ENCODE measurements at regions not wholly inside any gene's neighbourhood (a gene's known extent, or its start where the extent isn't known, plus 50 kb on each side); places are given as distances from the start of the nearest gene placed in this dataset.

DNA sequence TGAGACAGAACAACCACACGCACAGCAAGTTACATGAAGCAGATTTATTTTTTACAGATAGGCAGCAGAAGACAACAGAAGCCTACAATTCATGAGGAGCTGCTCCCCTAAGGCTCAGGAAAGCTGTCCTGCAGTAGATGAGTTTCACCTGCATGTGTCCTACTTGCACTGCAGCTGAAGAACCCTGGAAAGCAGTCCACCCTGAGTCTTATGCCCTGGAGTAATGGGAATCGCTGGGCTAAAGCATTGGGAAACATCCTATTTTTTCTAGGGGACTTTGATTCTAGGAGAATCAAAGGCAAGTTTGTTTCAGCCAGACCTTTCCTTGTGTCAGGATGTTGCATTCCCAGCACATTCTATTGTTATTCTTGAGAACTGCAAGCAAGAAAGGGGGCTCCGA lies 304.8 kb downstream of the LRATD1 start:
- no peak for TF ChIP-seq ZFP3 (CRISPR knock-in tag; IDR thresholded peaks at IDR 0.05)
- no peak for TF ChIP-seq GLIS3 (CRISPR knock-in tag; IDR thresholded peaks at IDR 0.05)
- no peak for TF ChIP-seq ESRRG (CRISPR knock-in tag; IDR thresholded peaks at IDR 0.05)
- TF ChIP-seq SNAI2 (CRISPR knock-in tag; IDR thresholded peaks at IDR 0.05) = no peak
- TF ChIP-seq ZFP30 (CRISPR knock-in tag; IDR thresholded peaks at IDR 0.05) = no peak
- no peak for TF ChIP-seq PPARA (CRISPR knock-in tag; IDR thresholded peaks at IDR 0.05; ENCODE audit: borderline replicate concordance)
- TF ChIP-seq, protein P1, sequence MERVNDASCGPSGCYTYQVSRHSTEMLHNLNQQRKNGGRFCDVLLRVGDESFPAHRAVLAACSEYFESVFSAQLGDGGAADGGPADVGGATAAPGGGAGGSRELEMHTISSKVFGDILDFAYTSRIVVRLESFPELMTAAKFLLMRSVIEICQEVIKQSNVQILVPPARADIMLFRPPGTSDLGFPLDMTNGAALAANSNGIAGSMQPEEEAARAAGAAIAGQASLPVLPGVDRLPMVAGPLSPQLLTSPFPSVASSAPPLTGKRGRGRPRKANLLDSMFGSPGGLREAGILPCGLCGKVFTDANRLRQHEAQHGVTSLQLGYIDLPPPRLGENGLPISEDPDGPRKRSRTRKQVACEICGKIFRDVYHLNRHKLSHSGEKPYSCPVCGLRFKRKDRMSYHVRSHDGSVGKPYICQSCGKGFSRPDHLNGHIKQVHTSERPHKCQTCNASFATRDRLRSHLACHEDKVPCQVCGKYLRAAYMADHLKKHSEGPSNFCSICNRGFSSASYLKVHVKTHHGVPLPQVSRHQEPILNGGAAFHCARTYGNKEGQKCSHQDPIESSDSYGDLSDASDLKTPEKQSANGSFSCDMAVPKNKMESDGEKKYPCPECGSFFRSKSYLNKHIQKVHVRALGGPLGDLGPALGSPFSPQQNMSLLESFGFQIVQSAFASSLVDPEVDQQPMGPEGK (CRISPR knock-in tag; IDR thresholded peaks at IDR 0.05; ENCODE audit: borderline replicate concordance) = no peak
- no peak for TF ChIP-seq CSDC2 (CRISPR knock-in tag; IDR thresholded peaks at IDR 0.05)
- TF ChIP-seq ZNF565 (CRISPR knock-in tag; conservative IDR thresholded peaks at IDR 0.05; ENCODE audit: low read depth) = no peak
- TF ChIP-seq, protein P2, sequence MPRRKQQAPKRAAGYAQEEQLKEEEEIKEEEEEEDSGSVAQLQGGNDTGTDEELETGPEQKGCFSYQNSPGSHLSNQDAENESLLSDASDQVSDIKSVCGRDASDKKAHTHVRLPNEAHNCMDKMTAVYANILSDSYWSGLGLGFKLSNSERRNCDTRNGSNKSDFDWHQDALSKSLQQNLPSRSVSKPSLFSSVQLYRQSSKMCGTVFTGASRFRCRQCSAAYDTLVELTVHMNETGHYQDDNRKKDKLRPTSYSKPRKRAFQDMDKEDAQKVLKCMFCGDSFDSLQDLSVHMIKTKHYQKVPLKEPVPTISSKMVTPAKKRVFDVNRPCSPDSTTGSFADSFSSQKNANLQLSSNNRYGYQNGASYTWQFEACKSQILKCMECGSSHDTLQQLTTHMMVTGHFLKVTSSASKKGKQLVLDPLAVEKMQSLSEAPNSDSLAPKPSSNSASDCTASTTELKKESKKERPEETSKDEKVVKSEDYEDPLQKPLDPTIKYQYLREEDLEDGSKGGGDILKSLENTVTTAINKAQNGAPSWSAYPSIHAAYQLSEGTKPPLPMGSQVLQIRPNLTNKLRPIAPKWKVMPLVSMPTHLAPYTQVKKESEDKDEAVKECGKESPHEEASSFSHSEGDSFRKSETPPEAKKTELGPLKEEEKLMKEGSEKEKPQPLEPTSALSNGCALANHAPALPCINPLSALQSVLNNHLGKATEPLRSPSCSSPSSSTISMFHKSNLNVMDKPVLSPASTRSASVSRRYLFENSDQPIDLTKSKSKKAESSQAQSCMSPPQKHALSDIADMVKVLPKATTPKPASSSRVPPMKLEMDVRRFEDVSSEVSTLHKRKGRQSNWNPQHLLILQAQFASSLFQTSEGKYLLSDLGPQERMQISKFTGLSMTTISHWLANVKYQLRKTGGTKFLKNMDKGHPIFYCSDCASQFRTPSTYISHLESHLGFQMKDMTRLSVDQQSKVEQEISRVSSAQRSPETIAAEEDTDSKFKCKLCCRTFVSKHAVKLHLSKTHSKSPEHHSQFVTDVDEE (CRISPR knock-in tag; IDR thresholded peaks at IDR 0.05) = no peak
- TF ChIP-seq OSR1 (CRISPR knock-in tag; IDR thresholded peaks at IDR 0.05) = no peak
- no peak for ATAC-seq

- ATAC-seq = no peak
Observed at GRCh38 chr2:14941151-14941631, 308.7 kb downstream of the LRATD1 start.

DNA sequence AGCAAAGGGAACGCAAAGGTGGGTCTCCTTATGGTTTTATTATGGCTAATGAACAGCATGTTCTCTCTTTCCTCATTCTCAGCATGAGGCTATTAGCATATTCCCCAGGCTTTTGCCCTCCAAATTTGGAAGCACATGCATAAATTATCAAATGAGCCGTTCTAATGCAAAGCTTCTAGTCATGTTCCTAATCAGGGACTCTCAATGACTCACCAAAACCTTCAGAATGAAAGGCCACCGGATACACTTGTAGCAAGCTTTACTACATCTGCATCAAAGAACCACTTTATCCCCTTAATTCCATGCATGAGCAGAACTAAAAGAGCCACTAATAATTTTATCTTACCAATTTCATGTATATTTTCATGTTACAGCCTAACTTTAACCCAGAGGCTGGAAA lies 310.5 kb downstream of the LRATD1 start:
- TF ChIP-seq GLIS3 (CRISPR knock-in tag; IDR thresholded peaks at IDR 0.05) = no peak
- TF ChIP-seq ARNTL (CRISPR knock-in tag; IDR thresholded peaks at IDR 0.05; ENCODE audit: borderline replicate concordance, low read depth) = no peak
- TF ChIP-seq TOX (CRISPR knock-in tag; IDR thresholded peaks at IDR 0.05; ENCODE audit: borderline replicate concordance) = no peak
- TF ChIP-seq BACH2 (CRISPR knock-in tag; IDR thresholded peaks at IDR 0.05; ENCODE audit: borderline replicate concordance) = no peak
- TF ChIP-seq ZC3H10 (CRISPR knock-in tag; IDR thresholded peaks at IDR 0.05) = no peak
- TF ChIP-seq, protein P3, sequence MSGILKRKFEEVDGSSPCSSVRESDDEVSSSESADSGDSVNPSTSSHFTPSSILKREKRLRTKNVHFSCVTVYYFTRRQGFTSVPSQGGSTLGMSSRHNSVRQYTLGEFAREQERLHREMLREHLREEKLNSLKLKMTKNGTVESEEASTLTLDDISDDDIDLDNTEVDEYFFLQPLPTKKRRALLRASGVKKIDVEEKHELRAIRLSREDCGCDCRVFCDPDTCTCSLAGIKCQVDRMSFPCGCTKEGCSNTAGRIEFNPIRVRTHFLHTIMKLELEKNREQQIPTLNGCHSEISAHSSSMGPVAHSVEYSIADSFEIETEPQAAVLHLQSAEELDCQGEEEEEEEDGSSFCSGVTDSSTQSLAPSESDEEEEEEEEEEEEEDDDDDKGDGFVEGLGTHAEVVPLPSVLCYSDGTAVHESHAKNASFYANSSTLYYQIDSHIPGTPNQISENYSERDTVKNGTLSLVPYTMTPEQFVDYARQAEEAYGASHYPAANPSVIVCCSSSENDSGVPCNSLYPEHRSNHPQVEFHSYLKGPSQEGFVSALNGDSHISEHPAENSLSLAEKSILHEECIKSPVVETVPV (CRISPR knock-in tag; IDR thresholded peaks at IDR 0.05) = no peak
- TF ChIP-seq ZFP30 (CRISPR knock-in tag; IDR thresholded peaks at IDR 0.05) = no peak
- TF ChIP-seq, protein P4, sequence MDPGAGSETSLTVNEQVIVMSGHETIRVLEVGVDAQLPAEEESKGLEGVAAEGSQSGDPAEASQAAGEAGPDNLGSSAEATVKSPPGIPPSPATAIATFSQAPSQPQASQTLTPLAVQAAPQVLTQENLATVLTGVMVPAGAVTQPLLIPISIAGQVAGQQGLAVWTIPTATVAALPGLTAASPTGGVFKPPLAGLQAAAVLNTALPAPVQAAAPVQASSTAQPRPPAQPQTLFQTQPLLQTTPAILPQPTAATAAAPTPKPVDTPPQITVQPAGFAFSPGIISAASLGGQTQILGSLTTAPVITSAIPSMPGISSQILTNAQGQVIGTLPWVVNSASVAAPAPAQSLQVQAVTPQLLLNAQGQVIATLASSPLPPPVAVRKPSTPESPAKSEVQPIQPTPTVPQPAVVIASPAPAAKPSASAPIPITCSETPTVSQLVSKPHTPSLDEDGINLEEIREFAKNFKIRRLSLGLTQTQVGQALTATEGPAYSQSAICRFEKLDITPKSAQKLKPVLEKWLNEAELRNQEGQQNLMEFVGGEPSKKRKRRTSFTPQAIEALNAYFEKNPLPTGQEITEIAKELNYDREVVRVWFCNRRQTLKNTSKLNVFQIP (CRISPR knock-in tag; IDR thresholded peaks at IDR 0.05; ENCODE audit: borderline replicate concordance, low read depth) = no peak
- TF ChIP-seq ZFP3 (CRISPR knock-in tag; IDR thresholded peaks at IDR 0.05) = no peak
- TF ChIP-seq RARB (CRISPR knock-in tag; IDR thresholded peaks at IDR 0.05) = no peak
- TF ChIP-seq, protein P2 (CRISPR knock-in tag; IDR thresholded peaks at IDR 0.05) = no peak
- no peak for TF ChIP-seq ZNF70 (CRISPR knock-in tag; IDR thresholded peaks at IDR 0.05)
- no peak for TF ChIP-seq ESRRG (CRISPR knock-in tag; IDR thresholded peaks at IDR 0.05)
- TF ChIP-seq SNAI2 (CRISPR knock-in tag; IDR thresholded peaks at IDR 0.05) = no peak
- TF ChIP-seq PPARA (CRISPR knock-in tag; IDR thresholded peaks at IDR 0.05; ENCODE audit: borderline replicate concordance) = no peak
- TF ChIP-seq CSDC2 (CRISPR knock-in tag; IDR thresholded peaks at IDR 0.05) = no peak
- no peak for ATAC-seq

More at GRCh38 chr2:14941151-14941631, 308.7 kb downstream of the LRATD1 start:
- TF ChIP-seq, protein P4 (CRISPR knock-in tag; IDR thresholded peaks at IDR 0.05; ENCODE audit: borderline replicate concordance, low read depth) = no peak
- no peak for TF ChIP-seq ZNF8 (CRISPR knock-in tag; IDR thresholded peaks at IDR 0.05)
- TF ChIP-seq ISL1 (CRISPR knock-in tag; IDR thresholded peaks at IDR 0.05) = no peak
- no peak for TF ChIP-seq OSR1 (CRISPR knock-in tag; IDR thresholded peaks at IDR 0.05)
- no peak for TF ChIP-seq RARB (CRISPR knock-in tag; IDR thresholded peaks at IDR 0.05)
- no peak for TF ChIP-seq CSDC2 (CRISPR knock-in tag; IDR thresholded peaks at IDR 0.05)
- no peak for TF ChIP-seq ARNTL (CRISPR knock-in tag; IDR thresholded peaks at IDR 0.05; ENCODE audit: borderline replicate concordance, low read depth)
- TF ChIP-seq ESRRG (CRISPR knock-in tag; IDR thresholded peaks at IDR 0.05) = no peak
- TF ChIP-seq PPARA (CRISPR knock-in tag; IDR thresholded peaks at IDR 0.05; ENCODE audit: borderline replicate concordance) = no peak
- no peak for TF ChIP-seq ZNF565 (CRISPR knock-in tag; conservative IDR thresholded peaks at IDR 0.05; ENCODE audit: low read depth)
